GM12891 (cell line): ENCODE measurements at regions not wholly inside any gene's neighbourhood (a gene's known extent, or its start where the extent isn't known, plus 50 kb on each side); places are given as distances from the start of the nearest gene placed in this dataset.

Source experiments
- POLR2A ChIP-seq: IDR thresholded peaks from 2 replicates; pipeline ENCODE4 v1.6.1; 2011; ENCODE audit warnings: low read depth, low read length, control low read depth
- POLR2AphosphoS5 ChIP-seq: IDR thresholded peaks from 2 replicates; pipeline ENCODE4 v1.6.1; 2011; ENCODE audit warnings: low read depth, low read length, control low read depth

DNA sequence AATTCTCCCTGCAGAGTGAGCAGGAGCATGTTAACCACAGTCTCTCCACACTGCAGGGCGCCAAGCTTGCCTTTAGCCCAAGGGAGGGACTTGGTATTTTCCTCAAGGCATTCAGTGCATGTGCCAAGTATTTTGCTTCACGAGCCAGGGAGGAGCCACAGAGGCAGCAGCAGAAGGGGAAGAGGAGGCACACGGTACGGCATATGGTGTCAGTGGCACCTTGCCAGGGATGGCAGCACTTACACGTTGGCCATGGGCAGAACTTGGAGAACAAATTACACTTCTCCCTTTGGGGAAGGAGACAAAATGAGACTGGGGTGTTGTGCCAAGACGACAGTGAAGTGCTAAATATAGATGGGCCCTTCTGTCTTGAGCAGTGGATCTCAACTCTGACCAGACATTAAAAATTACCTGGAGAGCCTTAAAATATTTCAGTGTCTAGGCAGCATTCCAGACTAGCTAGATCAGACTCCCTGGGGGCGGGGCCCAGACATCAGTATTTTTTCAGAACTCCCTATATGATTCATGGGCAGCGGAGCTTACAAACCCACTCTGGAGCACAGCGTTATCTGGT, 155.8 kb downstream of the DRD1 start:
- TF ChIP-seq POLR2A: no peak
- TF ChIP-seq POLR2AphosphoS5: no peak
